ENCODE measurements at regions not wholly inside any gene's neighbourhood (a gene's known extent, or its start where the extent isn't known, plus 50 kb on each side); places are given as distances from the start of the nearest gene placed in this dataset.

- intact Hi-C loops (cut with DNase I; ENCODE audit: low total_unique reads), result loop anchor here (5.0 kb wide), 1 partner anchor 1689 kb away; no protein-coding TSS in a partner anchor
- 62 to 90% methylated on average over 4 of the region's 4 CpGs for whole genome bisulfite sequencing, 2 donors
- TF ChIP-seq CTCF (IDR thresholded peaks at IDR 0.05) (no peak), POLR2A (IDR thresholded peaks at IDR 0.05) (no peak)
- DNase-seq (ENCODE audit: low spot score in 2 of 2), result no peak
- H3K4me3 ChIP-seq (ENCODE audit: low read depth, poor library complexity, severe bottlenecking), result no peak overlapping the region
These were observed 97.6 kb upstream of the HDGFL1 start for GRCh38 chr6:22471746-22472145.

GRCh38 chr6:22473991-22474682 lies 95.2 kb upstream of the HDGFL1 start:
- intact Hi-C loops (cut with DNase I; ENCODE audit: low total_unique reads), result loop anchor here (5.0 kb wide), 1 partner anchor 1692 kb away; no protein-coding TSS in a partner anchor
- H3K4me3 ChIP-seq (ENCODE audit: low read depth, poor library complexity, severe bottlenecking), result no peak overlapping the region
- DNase-seq (ENCODE audit: low spot score in 2 of 2), result no peak
- 68 to 83% methylated on average over 7 of the region's 7 CpGs for WGBS, 2 donors
- no peak for TF ChIP-seq CTCF (IDR thresholded peaks at IDR 0.05)
- TF ChIP-seq POLR2A (IDR thresholded peaks at IDR 0.05), result no peak

GRCh38 chr6:22476811-22477390 lies 92.5 kb upstream of the HDGFL1 start:
- 69 to 81% methylated on average over 4 of the region's 4 CpGs for WGBS, 2 donors
- no peak for DNase-seq (ENCODE audit: low spot score in 2 of 2)
- TF ChIP-seq POLR2A (IDR thresholded peaks at IDR 0.05) (no peak), CTCF (IDR thresholded peaks at IDR 0.05) (no peak)

GRCh38 chr6:22497276-22497675 lies 72.1 kb upstream of the HDGFL1 start:
- DNase-seq (ENCODE audit: low spot score in 2 of 2), result no peak
- 68 to 74% methylated on average over 3 of the region's 3 CpGs for WGBS, 2 donors

More at GRCh38 chr6:22476811-22477390, 92.5 kb upstream of the HDGFL1 start:
- H3K4me3 ChIP-seq (ENCODE audit: low read depth, poor library complexity, severe bottlenecking), result no peak overlapping the region
- intact Hi-C loops (cut with DNase I; ENCODE audit: low total_unique reads), result no loop called here

GRCh38 chr6:22499815-22500214 lies 69.6 kb upstream of the HDGFL1 start:
- TF ChIP-seq CTCF (IDR thresholded peaks at IDR 0.05), result no peak
- no peak for TF ChIP-seq POLR2A (IDR thresholded peaks at IDR 0.05)
- H3K4me3 ChIP-seq (ENCODE audit: low read depth, poor library complexity, severe bottlenecking), result no peak overlapping the region
- intact Hi-C loops (cut with DNase I; ENCODE audit: low total_unique reads), result no loop called here
- DNase-seq (ENCODE audit: low spot score in 2 of 2), result no peak

More at GRCh38 chr6:22497276-22497675, 72.1 kb upstream of the HDGFL1 start:
- H3K4me3 ChIP-seq (ENCODE audit: low read depth, poor library complexity, severe bottlenecking), result no peak overlapping the region
- no peak for TF ChIP-seq POLR2A (IDR thresholded peaks at IDR 0.05)
- no peak for TF ChIP-seq CTCF (IDR thresholded peaks at IDR 0.05)
- intact Hi-C loops (cut with DNase I; ENCODE audit: low total_unique reads), result no loop called here
